Nephron (organoid): ENCODE measurements at regions not wholly inside any gene's neighbourhood (a gene's known extent, or its start where the extent isn't known, plus 50 kb on each side); places are given as distances from the start of the nearest gene placed in this dataset.

Experiments used
- H3K27ac Mint-ChIP-seq, 3 experiments: 2 replicates each; pipeline ENCODE4 v1.8.0; 2020; ENCODE audit warnings: mixed read lengths in 3 of 3, mild to moderate bottlenecking in 2 of 3, moderate library complexity in 1 of 3
- H3K27me3 Mint-ChIP-seq: 2 replicates; pipeline ENCODE4 v1.8.0; 2021; ENCODE audit warnings: low read depth, mild to moderate bottlenecking, moderate library complexity, mixed read lengths
- H3K36me3 Mint-ChIP-seq: 2 replicates; pipeline ENCODE4 v1.8.0; 2020; ENCODE audit warnings: low read depth, mixed read lengths
- H3K4me1 Mint-ChIP-seq: 2 replicates; pipeline ENCODE4 v1.8.0; 2020; ENCODE audit warnings: mixed read lengths
- H3K4me3 Mint-ChIP-seq, 3 experiments: 2 replicates each; pipeline ENCODE4 v1.8.0; 2020; ENCODE audit warnings: mild to moderate bottlenecking in 3 of 3, mixed read lengths in 3 of 3, moderate library complexity in 2 of 3
- H3K9me3 Mint-ChIP-seq: 2 replicates; pipeline ENCODE4 v1.8.0; 2020; ENCODE audit warnings: mixed read lengths
- CTCF ChIP-seq, 3 experiments: fragments of 200-600 bp; sonication (generic); IDR thresholded peaks; one replicate each; pipeline ENCODE4 v1.5.0; 2021; ENCODE audit warnings: antibody characterized with exemption in 3 of 3; ENCODE audit not compliant: unreplicated experiment in 3 of 3

GRCh38 chr6:44007818-44008621 lies 119.2 kb downstream of the MRPL14 start:
- Mint-ChIP-seq H3K27me3 (peaks cover 36% of the 10 kb centered on the region), H3K27ac (peak overlapping the region in 1 of 3 experiments; percentile 8), H3K9me3 (no peaks in the 10 kb centered on the region), H3K4me3 (no peak overlapping the region), H3K36me3 (no peaks in the 10 kb centered on the region), H3K4me1 (peaks cover 54% of the 10 kb centered on the region)
- TF ChIP-seq CTCF (IDR thresholded peaks at IDR 0.05; ENCODE audit: unreplicated experiment in 3 of 3) = no peak

GRCh38 chr6:44006872-44007303 lies 120.4 kb downstream of the MRPL14 start:
- H3K9me3 Mint-ChIP-seq = no peaks in the 10 kb centered on the region

GRCh38 chr6:44006123-44006871 lies 121.0 kb downstream of the MRPL14 start:
- H3K4me3 Mint-ChIP-seq = no peak overlapping the region
- peaks cover 35% of the 10 kb centered on the region for H3K27me3 Mint-ChIP-seq
- H3K4me1 Mint-ChIP-seq = peaks cover 50% of the 10 kb centered on the region
- no peaks in the 10 kb centered on the region for H3K9me3 Mint-ChIP-seq
- H3K36me3 Mint-ChIP-seq = no peaks in the 10 kb centered on the region
- peak overlapping the region in 1 of 3 experiments; percentile 18 for H3K27ac Mint-ChIP-seq
- no peak for TF ChIP-seq CTCF (IDR thresholded peaks at IDR 0.05; ENCODE audit: unreplicated experiment in 3 of 3)

More at GRCh38 chr6:44006872-44007303, 120.4 kb downstream of the MRPL14 start:
- TF ChIP-seq CTCF (IDR thresholded peaks at IDR 0.05; ENCODE audit: unreplicated experiment in 3 of 3) = no peak
- Mint-ChIP-seq H3K27me3 (peaks cover 37% of the 10 kb centered on the region), H3K36me3 (no peaks in the 10 kb centered on the region), H3K4me3 (no peak overlapping the region), H3K27ac (peak overlapping the region in 2 of 3 experiments; percentile 8 to 33), H3K4me1 (peaks cover 50% of the 10 kb centered on the region)

GRCh38 chr6:44005507-44005903 lies 121.7 kb downstream of the MRPL14 start:
- no peaks in the 10 kb centered on the region for H3K36me3 Mint-ChIP-seq
- H3K27ac Mint-ChIP-seq = peak overlapping the region in 1 of 3 experiments; percentile 18
- no peak for TF ChIP-seq CTCF (IDR thresholded peaks at IDR 0.05; ENCODE audit: unreplicated experiment in 3 of 3)
- H3K4me3 Mint-ChIP-seq = peak overlapping the region; percentile 29 to 52 (median 38)
- peaks cover 40% of the 10 kb centered on the region for H3K27me3 Mint-ChIP-seq
- no peaks in the 10 kb centered on the region for H3K9me3 Mint-ChIP-seq
- H3K4me1 Mint-ChIP-seq = peaks cover 52% of the 10 kb centered on the region

GRCh38 chr6:44004625-44005506 lies 122.4 kb downstream of the MRPL14 start:
- TF ChIP-seq CTCF (IDR thresholded peaks at IDR 0.05; ENCODE audit: unreplicated experiment in 3 of 3) = peak in 1 of 3 experiments; percentile 24
- Mint-ChIP-seq H3K4me3 (peak overlapping the region; percentile 23 to 73 (median 60)), H3K36me3 (no peaks in the 10 kb centered on the region), H3K27me3 (peaks cover 40% of the 10 kb centered on the region), H3K9me3 (no peaks in the 10 kb centered on the region), H3K27ac (peak overlapping the region in 2 of 3 experiments; percentile 61 to 69), H3K4me1 (peaks cover 55% of the 10 kb centered on the region)
